ENCODE measurements at regions not wholly inside any gene's neighbourhood (a gene's known extent, or its start where the extent isn't known, plus 50 kb on each side); places are given as distances from the start of the nearest gene placed in this dataset.

DNA sequence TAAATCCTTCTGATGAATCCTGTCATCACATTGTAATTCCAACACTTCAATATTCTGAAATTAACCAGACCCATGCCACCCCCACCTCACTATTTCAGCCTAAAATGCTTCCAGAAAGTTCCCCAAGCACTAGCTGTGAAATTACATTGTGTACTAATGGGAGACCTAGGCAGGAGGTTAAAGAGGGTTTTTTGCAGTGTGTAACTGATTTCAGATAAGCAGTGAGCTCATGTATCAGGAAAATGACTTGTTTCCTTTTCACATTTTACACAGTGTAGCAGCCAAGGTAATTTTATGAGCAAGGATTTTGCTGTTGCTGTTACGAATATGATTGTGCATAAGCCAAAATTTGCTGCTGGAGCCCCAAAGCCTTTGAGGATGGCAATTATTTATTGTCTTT is 129.0 kb downstream of the INHBA start:
- no peak overlapping the region for H3K27ac ChIP-seq
- no peak for TF ChIP-seq NPAS2 (CRISPR knock-in tag; IDR thresholded peaks at IDR 0.05; ENCODE audit: borderline replicate concordance)
- no peak for TF ChIP-seq RNF2 (IDR thresholded peaks at IDR 0.05; ENCODE audit: borderline replicate concordance, low read depth)
- TF ChIP-seq CHD4 (IDR thresholded peaks at IDR 0.05; ENCODE audit: borderline replicate concordance) = no peak
- TF ChIP-seq CHD2 (IDR thresholded peaks at IDR 0.05; ENCODE audit: low read length, partially characterized antibody) = no peak
- TF ChIP-seq EHMT2 (IDR thresholded peaks at IDR 0.05; ENCODE audit: low read depth) = no peak
- TF ChIP-seq, protein P1, sequence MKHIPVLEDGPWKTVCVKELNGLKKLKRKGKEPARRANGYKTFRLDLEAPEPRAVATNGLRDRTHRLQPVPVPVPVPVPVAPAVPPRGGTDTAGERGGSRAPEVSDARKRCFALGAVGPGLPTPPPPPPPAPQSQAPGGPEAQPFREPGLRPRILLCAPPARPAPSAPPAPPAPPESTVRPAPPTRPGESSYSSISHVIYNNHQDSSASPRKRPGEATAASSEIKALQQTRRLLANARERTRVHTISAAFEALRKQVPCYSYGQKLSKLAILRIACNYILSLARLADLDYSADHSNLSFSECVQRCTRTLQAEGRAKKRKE (CRISPR knock-in tag; IDR thresholded peaks at IDR 0.05; ENCODE audit: low read depth) = no peak
- H3K9me3 ChIP-seq = no peaks in the 10 kb centered on the region
- no peak overlapping the region for H3K4me3 ChIP-seq
- 0 out of 3 replicates have a peak, but pooled peaks cover 3% of the 10 kb centered on the region for H3K4me1 ChIP-seq
- FAIRE-seq (no peak), DNase-seq (ENCODE audit: low read depth in 1 of 2, low spot score in 1 of 2) (no peak), ATAC-seq (no peak)
- ChIA-PET CTCF (interaction anchor here (1.2 kb wide), 1 partner anchor 8 kb away, joined by 3 read pairs; no protein-coding TSS in a partner anchor), POLR2A (no interaction called here)
- WGBS (ENCODE audit: missing lambda C conversion rate) = 29% methylated on average over 1 of the region's 1 CpG
- no peak overlapping the region for H3K4me2 ChIP-seq

DNA sequence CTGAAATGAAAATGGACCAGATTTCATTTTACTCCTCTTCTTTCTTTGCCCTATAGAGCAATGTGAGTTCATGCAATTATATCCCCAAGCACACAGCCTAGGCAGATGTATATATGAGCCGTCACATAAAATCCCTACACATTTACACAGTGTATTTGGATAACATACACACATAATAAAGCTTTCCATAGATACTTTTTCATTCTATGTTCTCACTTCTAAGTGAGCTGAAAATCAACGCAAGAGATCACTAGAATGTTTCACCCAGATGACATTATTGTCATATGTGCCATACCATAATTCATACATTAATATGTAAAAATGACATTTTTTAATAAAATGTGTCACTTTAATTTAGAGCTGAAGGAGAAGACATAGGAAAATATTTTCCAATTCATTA is 129.4 kb downstream of the INHBA start:
- ChIA-PET CTCF (no interaction called here), POLR2A (no interaction called here)
- no peak overlapping the region for H3K27ac ChIP-seq
- WGBS (ENCODE audit: missing lambda C conversion rate) = 21% methylated on average over 2 of the region's 2 CpGs
- ATAC-seq (no peak), DNase-seq (ENCODE audit: low read depth in 1 of 2, low spot score in 1 of 2) (no peak), FAIRE-seq (no peak)
- TF ChIP-seq ZNF302 (CRISPR knock-in tag; IDR thresholded peaks at IDR 0.05) = no peak
- TF ChIP-seq, protein P2, sequence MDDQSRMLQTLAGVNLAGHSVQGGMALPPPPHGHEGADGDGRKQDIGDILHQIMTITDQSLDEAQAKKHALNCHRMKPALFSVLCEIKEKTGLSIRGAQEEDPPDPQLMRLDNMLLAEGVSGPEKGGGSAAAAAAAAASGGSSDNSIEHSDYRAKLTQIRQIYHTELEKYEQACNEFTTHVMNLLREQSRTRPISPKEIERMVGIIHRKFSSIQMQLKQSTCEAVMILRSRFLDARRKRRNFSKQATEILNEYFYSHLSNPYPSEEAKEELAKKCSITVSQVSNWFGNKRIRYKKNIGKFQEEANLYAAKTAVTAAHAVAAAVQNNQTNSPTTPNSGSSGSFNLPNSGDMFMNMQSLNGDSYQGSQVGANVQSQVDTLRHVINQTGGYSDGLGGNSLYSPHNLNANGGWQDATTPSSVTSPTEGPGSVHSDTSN (IDR thresholded peaks at IDR 0.05) = no peak
- TF ChIP-seq, protein P3, sequence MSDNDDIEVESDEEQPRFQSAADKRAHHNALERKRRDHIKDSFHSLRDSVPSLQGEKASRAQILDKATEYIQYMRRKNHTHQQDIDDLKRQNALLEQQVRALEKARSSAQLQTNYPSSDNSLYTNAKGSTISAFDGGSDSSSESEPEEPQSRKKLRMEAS (IDR thresholded peaks at IDR 0.05) = no peak
- TF ChIP-seq CHD2 (IDR thresholded peaks at IDR 0.05; ENCODE audit: low read length, partially characterized antibody) = no peak
- no peak for TF ChIP-seq EHF (CRISPR knock-in tag; IDR thresholded peaks at IDR 0.05)
- TF ChIP-seq FOSB (CRISPR knock-in tag; IDR thresholded peaks at IDR 0.05) = no peak
- TF ChIP-seq, protein P4, sequence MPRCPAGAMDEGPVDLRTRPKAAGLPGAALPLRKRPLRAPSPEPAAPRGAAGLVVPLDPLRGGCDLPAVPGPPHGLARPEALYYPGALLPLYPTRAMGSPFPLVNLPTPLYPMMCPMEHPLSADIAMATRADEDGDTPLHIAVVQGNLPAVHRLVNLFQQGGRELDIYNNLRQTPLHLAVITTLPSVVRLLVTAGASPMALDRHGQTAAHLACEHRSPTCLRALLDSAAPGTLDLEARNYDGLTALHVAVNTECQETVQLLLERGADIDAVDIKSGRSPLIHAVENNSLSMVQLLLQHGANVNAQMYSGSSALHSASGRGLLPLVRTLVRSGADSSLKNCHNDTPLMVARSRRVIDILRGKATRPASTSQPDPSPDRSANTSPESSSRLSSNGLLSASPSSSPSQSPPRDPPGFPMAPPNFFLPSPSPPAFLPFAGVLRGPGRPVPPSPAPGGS (IDR thresholded peaks at IDR 0.05) = no peak
- no peak for TF ChIP-seq HMGXB4 (CRISPR knock-in tag; IDR thresholded peaks at IDR 0.05; ENCODE audit: borderline replicate concordance)
- TF ChIP-seq MAZ (IDR thresholded peaks at IDR 0.05; ENCODE audit: borderline replicate concordance, low read depth, low read length) = no peak
- TF ChIP-seq, protein P1 (CRISPR knock-in tag; IDR thresholded peaks at IDR 0.05; ENCODE audit: low read depth) = no peak
- TF ChIP-seq ZFP36 (IDR thresholded peaks at IDR 0.05; ENCODE audit: borderline replicate concordance, partially characterized antibody) = no peak
- TF ChIP-seq CBX8 (IDR thresholded peaks at IDR 0.05) = no peak
- TF ChIP-seq, protein P5, sequence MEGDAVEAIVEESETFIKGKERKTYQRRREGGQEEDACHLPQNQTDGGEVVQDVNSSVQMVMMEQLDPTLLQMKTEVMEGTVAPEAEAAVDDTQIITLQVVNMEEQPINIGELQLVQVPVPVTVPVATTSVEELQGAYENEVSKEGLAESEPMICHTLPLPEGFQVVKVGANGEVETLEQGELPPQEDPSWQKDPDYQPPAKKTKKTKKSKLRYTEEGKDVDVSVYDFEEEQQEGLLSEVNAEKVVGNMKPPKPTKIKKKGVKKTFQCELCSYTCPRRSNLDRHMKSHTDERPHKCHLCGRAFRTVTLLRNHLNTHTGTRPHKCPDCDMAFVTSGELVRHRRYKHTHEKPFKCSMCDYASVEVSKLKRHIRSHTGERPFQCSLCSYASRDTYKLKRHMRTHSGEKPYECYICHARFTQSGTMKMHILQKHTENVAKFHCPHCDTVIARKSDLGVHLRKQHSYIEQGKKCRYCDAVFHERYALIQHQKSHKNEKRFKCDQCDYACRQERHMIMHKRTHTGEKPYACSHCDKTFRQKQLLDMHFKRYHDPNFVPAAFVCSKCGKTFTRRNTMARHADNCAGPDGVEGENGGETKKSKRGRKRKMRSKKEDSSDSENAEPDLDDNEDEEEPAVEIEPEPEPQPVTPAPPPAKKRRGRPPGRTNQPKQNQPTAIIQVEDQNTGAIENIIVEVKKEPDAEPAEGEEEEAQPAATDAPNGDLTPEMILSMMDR (IDR thresholded peaks at IDR 0.05) = no peak
- no peak for TF ChIP-seq NPAS2 (CRISPR knock-in tag; IDR thresholded peaks at IDR 0.05; ENCODE audit: borderline replicate concordance)
- no peak for TF ChIP-seq ZC3H11A (IDR thresholded peaks at IDR 0.05)
- no peak for TF ChIP-seq RFX5 (IDR thresholded peaks at IDR 0.05)
- TF ChIP-seq CEBPB (IDR thresholded peaks at IDR 0.05) = no peak
- TF ChIP-seq FOXS1 (CRISPR knock-in tag; IDR thresholded peaks at IDR 0.05) = no peak
- no peak for TF ChIP-seq CBX2 (IDR thresholded peaks at IDR 0.05; ENCODE audit: borderline replicate concordance, low read depth)
- no peaks in the 10 kb centered on the region for H3K9me3 ChIP-seq
- H3K4me3 ChIP-seq = no peak overlapping the region
- H3K4me2 ChIP-seq = 0 out of 3 replicates have a peak overlapping the region, but pooled peaks have one; percentile 4
- 0 out of 3 replicates have a peak, but pooled peaks cover 3% of the 10 kb centered on the region for H3K4me1 ChIP-seq

Data from A549 (cell line).